ENCODE measurements at regions not wholly inside any gene's neighbourhood (a gene's known extent, or its start where the extent isn't known, plus 50 kb on each side); places are given as distances from the start of the nearest gene placed in this dataset.
"Not testable (repeated sequence)": the region's sequence is repeated elsewhere in the genome, so short reads cannot be mapped to it uniquely, and the experiment has no call there.

GRCh38 chr16:88308441-88309173, 74.2 kb upstream of the ZNF469 start:
- DNase-seq: no peak

DNA sequence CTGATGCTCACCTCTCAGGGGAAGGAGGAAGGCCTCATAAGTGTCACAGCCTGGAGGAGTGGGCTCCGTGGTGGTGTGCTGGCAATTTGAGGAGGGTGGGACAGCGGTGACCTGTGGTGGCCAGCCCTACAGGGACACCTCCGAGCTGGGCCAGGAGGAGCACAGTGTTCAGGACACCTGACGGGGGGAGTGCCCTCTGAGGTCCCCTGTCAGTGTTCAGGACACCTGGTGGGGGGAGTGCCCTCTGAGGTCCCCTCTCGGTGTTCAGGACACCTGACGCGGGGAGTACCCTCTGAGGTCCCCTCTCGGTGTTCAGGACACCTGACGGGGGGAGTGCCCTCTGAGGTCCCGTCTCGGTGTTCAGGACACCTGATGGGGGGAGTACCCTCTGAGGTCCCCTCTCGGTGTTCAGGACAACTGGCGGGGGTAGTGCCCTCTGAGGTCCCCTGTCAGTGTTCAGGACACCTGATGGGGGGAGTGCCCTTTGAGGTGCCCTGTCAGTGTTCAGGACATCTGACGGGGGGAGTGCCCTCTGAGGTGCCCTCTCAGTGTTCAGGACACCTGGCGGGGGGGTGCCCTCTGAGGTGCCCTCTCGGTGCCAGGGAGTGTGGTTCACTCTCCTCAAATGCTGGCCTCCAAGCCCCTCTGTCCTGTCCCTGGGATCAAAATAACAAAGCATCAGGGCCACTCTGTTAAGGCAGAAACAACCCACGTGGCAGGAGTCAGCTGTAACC, 73.4 kb upstream of the ZNF469 start:
- no peak for DNase-seq

DNA sequence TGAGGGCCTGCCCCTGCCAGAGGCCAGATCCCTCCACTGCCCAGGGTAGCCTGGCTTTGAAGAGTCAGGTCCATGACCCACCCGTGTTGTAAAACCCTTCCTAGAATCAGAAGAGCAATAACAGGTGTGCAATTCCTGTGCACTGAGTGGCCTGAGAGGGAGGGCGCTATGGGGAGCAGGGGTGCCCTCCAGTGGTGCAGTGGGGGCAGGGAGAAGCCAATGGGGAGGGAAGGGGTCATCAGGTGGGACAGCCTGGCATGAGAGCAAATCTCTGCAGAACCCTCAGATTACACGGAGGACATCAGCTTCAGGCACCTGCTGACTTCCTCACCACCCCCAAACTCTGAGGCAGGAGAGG, 72.9 kb upstream of the ZNF469 start:
- no peak for DNase-seq

DNA sequence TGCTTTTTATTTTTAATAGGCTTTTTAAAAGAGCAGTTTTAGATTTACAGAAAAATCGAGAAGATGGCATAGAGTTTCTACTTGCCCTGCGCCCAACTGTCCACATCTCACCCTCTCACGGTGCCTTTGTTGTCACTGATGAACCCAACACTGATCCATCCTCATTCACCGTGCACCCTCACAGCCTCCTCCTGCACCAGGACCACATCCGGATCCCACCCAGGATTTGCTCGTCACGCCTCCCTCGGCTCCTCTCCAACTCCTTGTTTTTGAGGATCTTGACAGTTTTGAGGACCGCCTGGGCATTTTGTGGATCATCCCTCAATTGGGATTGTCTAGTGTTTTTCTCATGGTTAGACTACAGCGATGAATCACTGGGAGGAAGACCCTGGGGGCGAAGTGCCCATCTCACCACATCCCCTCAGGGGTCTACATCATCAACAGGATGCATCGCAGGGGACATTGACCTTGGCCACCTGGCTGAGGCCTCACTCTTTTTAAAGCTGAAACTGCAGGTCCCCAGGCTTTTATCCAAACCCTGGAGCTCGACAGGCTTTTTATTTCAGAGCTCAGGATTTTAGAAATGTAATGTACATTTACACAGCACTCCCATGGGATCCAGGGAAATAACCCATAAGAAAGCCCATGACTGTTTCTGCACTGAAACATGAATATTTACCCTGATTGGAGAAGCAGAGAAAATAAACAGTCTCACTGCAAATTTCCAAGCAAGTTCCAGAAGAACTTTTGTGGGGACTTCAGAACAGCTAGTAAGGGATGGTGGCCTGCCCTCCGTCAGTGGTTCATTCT, 71.8 kb upstream of the ZNF469 start:
- DNase-seq: no peak

DNA sequence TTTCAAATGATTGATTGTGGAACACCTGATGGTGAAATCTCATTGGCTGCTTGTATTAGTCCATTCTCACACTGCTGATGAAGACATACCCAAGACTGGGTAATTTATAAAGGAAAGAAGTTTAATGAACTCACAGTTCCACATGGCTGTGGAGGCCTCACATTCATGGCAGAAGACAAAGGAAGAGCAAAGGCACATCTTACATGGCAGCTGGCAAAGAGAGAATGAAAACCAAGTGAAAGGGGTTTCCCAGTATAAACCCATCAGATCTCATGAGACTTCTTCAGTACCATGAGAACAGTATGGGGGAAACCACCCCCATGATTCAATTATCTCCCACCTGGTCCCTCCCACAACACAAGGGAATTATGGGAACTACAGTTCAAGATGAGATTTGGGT, 70.9 kb upstream of the ZNF469 start:
- not testable (repeated sequence) for DNase-seq

GRCh38 chr16:88312732-88313131, 70.0 kb upstream of the ZNF469 start:
- no peak for DNase-seq

DNA sequence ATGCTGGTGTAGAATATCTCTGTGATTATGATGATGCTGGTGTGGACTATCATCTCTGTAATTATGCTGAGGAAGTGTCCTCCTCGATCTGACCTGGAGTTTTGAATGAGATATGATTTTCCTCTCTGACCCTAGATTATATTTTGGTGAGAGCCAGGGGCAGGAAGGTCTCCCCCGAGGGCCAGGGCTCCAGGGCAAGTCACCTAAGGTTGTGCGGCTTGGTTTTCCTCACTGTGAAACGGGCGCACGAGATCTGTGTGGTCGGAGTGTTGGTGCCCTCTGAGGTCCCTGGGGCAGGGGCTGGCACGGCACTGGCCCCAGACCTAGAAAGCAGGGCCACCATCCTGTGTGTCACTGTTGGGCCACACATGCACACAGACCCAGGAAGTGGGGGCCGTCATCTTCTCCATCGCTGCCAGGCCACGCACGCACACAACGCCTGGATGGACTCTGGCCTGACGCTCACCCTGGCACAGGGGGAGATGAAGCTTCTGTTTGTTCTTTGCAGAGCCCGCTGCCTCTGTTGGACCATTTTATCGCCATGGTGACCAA, 67.7 kb upstream of the ZNF469 start:
- DNase-seq: no peak

GRCh38 chr16:88315543-88316105, 67.1 kb upstream of the ZNF469 start:
- no peak for DNase-seq

DNA sequence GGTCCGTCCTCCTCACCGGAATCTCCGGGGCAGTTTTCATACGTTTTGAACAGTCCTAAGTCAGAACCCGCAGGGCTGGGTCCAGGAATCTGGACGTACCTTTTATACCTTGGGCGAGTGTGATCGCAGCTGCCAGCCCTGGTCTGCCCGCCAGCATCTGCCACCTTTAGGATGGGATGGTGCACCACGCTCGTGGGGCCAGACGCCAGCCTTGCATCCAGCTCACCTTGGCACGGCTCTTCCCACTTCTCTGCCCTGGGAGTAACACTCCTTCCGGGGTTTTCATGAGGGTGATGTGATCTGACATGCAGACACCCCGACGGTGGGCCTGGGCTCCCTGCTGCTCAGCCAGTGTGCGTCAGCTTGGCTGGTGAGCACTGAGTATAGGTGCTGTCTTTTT, 66.6 kb upstream of the ZNF469 start:
- DNase-seq: no peak

DNA sequence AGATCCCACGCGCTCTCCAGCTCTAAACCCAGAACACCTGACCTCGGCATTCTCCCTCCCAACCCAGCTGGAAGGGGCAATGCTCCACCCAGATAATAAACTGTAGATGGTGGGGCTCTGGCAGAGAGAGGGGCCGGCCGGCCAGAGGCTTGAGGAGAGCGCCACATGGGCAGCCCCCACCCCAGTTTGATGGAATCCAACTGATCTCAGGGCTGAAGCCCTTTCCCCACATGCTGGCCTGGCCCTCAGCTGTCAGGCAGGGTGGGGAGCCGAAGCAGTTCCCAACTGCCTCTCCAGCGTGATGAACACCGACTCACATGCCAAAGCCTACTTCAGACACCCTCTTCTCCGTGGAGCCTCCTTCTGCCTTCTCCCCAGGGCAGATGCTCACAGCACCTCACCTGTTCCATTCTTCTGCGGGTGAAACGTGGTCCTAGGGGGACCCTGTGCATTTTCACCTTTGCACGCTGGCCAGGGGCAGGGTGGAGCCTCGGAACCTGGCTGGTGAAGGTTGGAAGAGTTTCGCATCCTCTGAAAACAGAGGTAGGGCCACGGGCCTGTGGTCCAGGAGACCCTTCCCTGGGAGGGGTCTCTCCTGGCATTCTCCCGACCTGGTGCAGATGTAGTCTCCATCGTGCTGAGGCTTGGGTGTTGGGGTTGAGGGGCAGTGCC, 65.7 kb upstream of the ZNF469 start:
- DNase-seq: no peak

DNA sequence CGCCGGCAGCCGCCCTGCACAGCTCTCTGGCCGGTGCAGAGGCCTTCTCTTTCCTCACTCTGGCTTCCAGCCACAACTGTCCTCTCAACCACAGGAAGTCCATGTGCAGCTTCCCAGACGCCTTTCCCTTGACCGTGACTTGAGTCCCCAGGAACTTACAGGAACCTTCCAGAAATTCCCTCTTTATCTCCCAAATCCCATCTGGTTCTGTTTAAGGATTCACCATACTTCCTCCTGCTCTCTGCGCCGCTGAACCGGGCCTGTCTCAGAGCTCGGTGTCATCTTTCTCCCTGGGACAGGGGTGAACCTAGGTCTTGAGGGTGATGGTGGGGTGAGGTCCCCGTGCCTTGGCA, 65.2 kb upstream of the ZNF469 start:
- DNase-seq: no peak

GRCh38 chr16:88318051-88318450, 64.7 kb upstream of the ZNF469 start:
- DNase-seq: no peak

DNA sequence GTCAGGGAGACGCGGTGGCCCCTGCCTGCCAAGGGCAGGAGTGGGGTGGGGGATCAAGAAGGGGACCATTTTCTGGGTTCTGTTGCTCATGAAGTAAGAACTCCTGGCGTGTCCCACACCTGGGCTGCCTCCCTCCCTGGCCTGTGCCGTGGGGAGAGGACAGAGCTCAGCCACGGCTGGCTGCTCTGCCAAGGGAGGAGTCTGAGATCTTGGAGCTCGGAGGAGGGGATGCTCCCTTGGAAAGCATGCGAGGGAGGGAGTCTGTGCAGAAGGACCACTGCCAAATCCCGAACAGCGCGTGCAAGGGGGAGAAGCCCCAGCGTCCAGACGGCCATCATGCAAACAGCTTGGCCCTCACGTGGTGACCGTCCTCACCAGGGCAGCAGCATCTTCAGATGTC, 64.2 kb upstream of the ZNF469 start:
- DNase-seq: no peak

DNA sequence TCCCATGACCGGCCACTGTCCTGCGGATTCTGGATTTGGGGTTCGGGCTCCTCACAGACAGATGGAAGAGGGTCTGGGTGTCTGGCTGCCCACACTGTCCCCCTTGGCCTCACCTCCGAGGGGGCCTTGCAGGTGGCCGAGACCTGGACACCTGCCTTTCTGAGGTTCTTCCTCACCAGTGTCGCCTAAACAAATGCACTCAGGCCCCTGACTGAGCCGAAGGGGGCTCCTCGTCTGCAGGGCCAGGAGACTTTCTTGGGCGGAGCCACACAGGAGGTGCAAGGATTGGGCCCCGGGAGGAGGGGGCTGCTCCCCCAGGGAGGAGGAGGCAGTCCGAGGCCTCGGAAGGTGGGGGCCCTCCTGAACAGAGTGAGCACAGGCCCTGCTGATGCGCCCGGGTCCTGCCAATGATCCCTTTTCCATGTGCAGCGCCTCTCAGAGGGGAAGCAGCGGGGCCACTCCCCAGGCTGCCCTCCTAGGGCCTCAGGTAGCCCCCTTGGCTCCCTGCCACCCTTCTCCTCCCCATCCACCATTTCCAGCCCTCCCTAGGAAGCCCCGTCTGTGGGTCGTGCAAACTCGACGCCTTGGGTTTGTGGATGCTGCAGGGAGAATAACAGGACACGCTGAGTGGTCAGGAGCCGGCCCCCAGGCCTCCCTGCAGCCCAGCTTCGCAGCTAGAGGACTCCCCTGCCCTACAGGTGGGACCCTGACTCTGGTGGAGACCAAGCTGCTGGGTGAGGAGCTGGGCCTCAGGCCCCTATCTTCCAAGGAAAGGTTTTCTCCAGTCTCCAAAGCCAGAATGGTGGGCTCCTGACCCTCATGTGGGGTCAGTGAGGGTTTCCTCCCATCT, 63.4 kb upstream of the ZNF469 start:
- no peak for DNase-seq

DNA sequence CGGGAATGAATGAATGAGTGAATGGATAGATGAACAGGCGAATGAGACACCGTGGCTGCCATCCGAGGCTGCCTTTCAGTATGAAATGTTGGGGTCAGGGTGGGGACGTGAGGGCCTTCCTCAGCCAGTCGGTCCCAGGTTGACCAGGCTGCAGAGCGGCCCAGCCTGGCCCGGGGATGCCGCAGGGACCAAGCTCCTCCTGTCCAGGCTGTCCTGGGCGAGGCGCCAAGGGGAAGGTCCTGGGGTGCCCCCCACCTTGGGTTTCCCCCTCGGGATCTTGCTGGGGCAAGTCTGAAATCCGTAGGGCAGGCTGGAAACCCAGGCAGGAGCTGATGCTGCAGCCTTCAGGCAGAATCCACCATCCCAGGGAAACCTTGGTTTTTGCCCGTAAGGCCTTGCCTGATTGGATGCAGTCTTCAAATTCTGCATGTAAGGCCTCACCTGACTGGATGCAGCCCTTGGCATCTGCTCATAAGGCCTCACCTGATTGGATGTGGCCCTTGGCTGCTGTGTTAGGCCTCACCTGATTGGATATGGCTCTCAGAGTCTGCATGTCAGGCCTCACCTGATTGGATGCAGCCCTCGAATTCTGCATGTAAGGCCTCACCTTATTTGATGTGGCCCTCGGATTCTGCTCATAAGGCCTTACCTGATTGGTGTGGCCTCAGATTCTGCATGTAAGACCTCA, 61.7 kb upstream of the ZNF469 start:
- no peak for DNase-seq

- no peak for DNase-seq
These were observed 60.9 kb upstream of the ZNF469 start for GRCh38 chr16:88321635-88322499.

DNA sequence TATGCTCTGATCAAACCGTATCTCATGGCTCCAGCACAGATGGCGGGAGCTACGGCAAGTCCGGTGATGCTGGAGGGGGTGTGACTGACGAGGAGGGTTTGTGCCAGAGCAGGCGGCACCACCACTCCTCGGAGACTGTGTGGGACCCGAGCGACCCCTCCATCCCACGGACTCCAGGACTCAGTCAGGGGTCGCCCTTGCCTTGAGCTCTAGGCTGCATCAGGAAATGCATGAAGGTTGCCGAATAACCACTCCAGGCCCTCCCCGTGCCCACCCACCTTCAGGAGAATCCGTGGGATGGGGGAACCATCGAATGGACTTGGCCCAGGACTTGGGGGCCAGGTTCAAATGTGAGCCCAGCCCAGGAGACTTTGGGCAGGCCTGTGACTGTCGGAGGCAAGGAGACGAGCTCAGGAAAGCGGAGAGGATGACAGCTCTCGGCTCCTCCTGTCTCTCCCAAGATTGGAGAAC, 60.2 kb upstream of the ZNF469 start:
- DNase-seq: no peak

- DNase-seq: no peak
These were observed 59.7 kb upstream of the ZNF469 start for GRCh38 chr16:88323041-88323440.

- no peak for DNase-seq
These were observed 59.0 kb upstream of the ZNF469 start for GRCh38 chr16:88323546-88324330.
